SU-DHL-6 (cell line): ENCODE measurements at regions not wholly inside any gene's neighbourhood (a gene's known extent, or its start where the extent isn't known, plus 50 kb on each side); places are given as distances from the start of the nearest gene placed in this dataset.

Source experiments
- CTCF ChIP-seq: fragments of 200-600 bp; sonication (generic); IDR thresholded peaks from one replicate; pipeline ENCODE4 v1.5.1; 2017; ENCODE audit warnings: antibody characterized with exemption, mild to moderate bottlenecking, low read length, moderate library complexity; ENCODE audit not compliant: insufficient read depth, poor library complexity, severe bottlenecking
- EZH2phosphoT487 ChIP-seq: fragments of 200-600 bp; sonication (generic), shearing (Covaris generic); conservative IDR thresholded peaks from 2 replicates; pipeline ENCODE4 v1.6.1; 2018; ENCODE audit warnings: mild to moderate bottlenecking, antibody characterized with exemption, low read length, moderate library complexity, mixed read lengths

GRCh38 chr15:96109820-96110219 lies 220.7 kb upstream of the NR2F2 start:
- no peak for TF ChIP-seq CTCF
- no peak for TF ChIP-seq EZH2phosphoT487
